Parathyroid adenoma (tissue), 2 donors: ENCODE measurements at regions not wholly inside any gene's neighbourhood (a gene's known extent, or its start where the extent isn't known, plus 50 kb on each side); places are given as distances from the start of the nearest gene placed in this dataset.
"Not testable (repeated sequence)": the region's sequence is repeated elsewhere in the genome, so short reads cannot be mapped to it uniquely, and the experiment has no call there.

Experiments
- H2AFZ ChIP-seq: fragments of 300-600 bp; sonication (generic); one replicate; pipeline ENCODE4 v1.7.0; 2017; ENCODE audit warnings: antibody characterized with exemption, mild to moderate bottlenecking
- H3K27ac ChIP-seq: fragments of 300-600 bp; sonication (generic); one replicate; pipeline ENCODE4 v1.7.0; 2017
- H3K27me3 ChIP-seq: fragments of 300-600 bp; sonication (generic); one replicate; pipeline ENCODE4 v1.7.0; 2017; ENCODE audit warnings: low read length; ENCODE audit not compliant: control insufficient read depth, insufficient read depth
- H3K36me3 ChIP-seq: fragments of 300-600 bp; sonication (generic); one replicate; pipeline ENCODE4 v1.7.0; 2017; ENCODE audit warnings: low read length; ENCODE audit not compliant: control insufficient read depth, insufficient read depth
- H3K4me1 ChIP-seq: fragments of 300-600 bp; sonication (generic); one replicate; pipeline ENCODE4 v1.7.0; 2017; ENCODE audit warnings: control low read depth
- H3K4me2 ChIP-seq: fragments of 300-600 bp; sonication (generic); one replicate; pipeline ENCODE4 v1.7.0; 2017; ENCODE audit warnings: low read length
- H3K4me3 ChIP-seq: fragments of 300-600 bp; sonication (generic); one replicate; pipeline ENCODE4 v1.7.0; 2017; ENCODE audit warnings: low read depth, low read length
- H3K79me2 ChIP-seq: fragments of 300-600 bp; sonication (generic); one replicate; pipeline ENCODE4 v1.7.0; 2017; ENCODE audit warnings: control low read depth
- H3K9ac ChIP-seq: fragments of 300-600 bp; sonication (generic); one replicate; pipeline ENCODE4 v1.7.0; 2017; ENCODE audit warnings: mild to moderate bottlenecking
- H3K9me3 ChIP-seq: fragments of 300-600 bp; sonication (generic); one replicate; pipeline ENCODE4 v1.7.0; 2017; ENCODE audit warnings: low read length; ENCODE audit not compliant: control insufficient read depth
- TF ChIP-seq, protein P1 (sequence below): fragments of 300-600 bp; sonication (generic); IDR thresholded peaks from one replicate; pipeline ENCODE4 v1.7.0; 2017; ENCODE audit warnings: antibody characterized with exemption, mild to moderate bottlenecking
- donor health status: primary hyperparathyroidism.

DNA sequence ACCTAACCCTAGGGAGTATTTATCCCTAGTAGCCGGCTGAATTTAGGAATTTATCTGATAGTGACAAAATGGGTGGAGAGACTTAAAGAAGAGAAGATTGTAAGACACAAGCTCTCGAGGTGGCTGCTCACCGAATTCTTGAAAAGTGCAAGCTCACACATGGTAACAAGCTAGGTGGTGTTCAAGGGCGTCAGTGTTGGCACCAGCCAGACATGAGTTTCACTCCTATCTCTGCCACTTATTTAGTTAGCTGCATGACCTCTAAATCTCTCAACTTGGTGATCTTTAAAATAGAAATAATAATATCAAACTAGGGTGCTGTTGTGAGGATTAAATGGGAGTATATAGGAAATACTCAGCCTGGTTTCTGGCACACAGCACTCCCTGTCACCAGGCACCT lies 102.6 kb upstream of the APCDD1 start:
- Histone ChIP-seq H3K4me3 (no peak overlapping the region), H3K4me1 (no peaks in the 10 kb centered on the region), H2AFZ (no peak overlapping the region), H3K36me3 (no peaks in the 10 kb centered on the region), H3K27ac (no peak overlapping the region), H3K4me2 (no peak overlapping the region), H3K9me3 (no peaks in the 10 kb centered on the region), H3K9ac (no peak overlapping the region), H3K79me2 (no peaks in the 10 kb centered on the region), H3K27me3 (no peaks in the 10 kb centered on the region)
- TF ChIP-seq, protein P1, sequence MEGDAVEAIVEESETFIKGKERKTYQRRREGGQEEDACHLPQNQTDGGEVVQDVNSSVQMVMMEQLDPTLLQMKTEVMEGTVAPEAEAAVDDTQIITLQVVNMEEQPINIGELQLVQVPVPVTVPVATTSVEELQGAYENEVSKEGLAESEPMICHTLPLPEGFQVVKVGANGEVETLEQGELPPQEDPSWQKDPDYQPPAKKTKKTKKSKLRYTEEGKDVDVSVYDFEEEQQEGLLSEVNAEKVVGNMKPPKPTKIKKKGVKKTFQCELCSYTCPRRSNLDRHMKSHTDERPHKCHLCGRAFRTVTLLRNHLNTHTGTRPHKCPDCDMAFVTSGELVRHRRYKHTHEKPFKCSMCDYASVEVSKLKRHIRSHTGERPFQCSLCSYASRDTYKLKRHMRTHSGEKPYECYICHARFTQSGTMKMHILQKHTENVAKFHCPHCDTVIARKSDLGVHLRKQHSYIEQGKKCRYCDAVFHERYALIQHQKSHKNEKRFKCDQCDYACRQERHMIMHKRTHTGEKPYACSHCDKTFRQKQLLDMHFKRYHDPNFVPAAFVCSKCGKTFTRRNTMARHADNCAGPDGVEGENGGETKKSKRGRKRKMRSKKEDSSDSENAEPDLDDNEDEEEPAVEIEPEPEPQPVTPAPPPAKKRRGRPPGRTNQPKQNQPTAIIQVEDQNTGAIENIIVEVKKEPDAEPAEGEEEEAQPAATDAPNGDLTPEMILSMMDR: no peak

DNA sequence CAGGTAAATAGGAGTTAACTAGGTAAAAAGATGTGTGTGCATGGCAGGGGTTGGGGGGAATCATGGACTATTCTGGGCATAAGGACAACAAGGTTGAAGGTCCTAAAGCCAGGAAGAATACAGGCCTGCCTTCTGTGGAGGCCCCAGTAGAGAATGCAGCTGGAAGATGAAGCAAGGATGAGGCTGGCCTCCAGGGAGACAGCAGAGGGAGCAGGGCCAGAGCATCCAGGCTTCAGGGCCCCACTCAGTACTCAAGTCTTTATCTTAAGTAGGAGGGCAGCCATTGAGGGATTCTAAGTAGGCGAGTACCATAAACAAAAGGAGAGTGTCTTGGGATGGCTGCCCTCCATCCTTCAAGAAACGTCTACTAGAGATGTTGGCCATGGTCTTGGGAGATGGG lies 101.8 kb upstream of the APCDD1 start:
- TF ChIP-seq, protein P1: no peak
- no peak overlapping the region for H2AFZ ChIP-seq
- H3K9me3 ChIP-seq: no peaks in the 10 kb centered on the region
- no peaks in the 10 kb centered on the region for H3K79me2 ChIP-seq
- no peak overlapping the region for H3K4me3 ChIP-seq
- no peaks in the 10 kb centered on the region for H3K4me1 ChIP-seq
- no peak overlapping the region for H3K9ac ChIP-seq
- H3K27me3 ChIP-seq: no peaks in the 10 kb centered on the region
- H3K27ac ChIP-seq: no peak overlapping the region
- H3K36me3 ChIP-seq: no peaks in the 10 kb centered on the region
- no peak overlapping the region for H3K4me2 ChIP-seq

DNA sequence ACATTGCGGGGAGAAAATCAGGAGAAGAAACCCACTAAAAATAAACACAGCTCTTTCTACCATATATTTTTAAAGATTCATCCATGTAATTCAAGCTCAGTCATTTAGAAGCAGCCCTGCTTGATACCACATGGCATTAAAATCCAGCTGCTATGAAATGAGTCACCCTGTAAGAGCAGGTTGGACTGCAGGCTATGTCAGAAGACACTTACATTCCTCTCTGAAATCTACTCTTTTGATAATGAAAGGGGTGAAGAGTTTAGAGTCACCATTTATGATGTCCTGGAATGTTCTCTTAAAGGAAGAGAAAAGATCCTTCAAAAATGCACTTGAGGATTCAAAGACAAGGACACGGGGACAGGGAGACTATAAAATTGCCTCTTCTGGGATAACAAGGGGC lies 100.6 kb upstream of the APCDD1 start:
- no peaks in the 10 kb centered on the region for H3K4me1 ChIP-seq
- H3K4me2 ChIP-seq: no peak overlapping the region
- no peaks in the 10 kb centered on the region for H3K9me3 ChIP-seq
- no peak overlapping the region for H3K9ac ChIP-seq
- H3K27me3 ChIP-seq: no peaks in the 10 kb centered on the region
- H3K4me3 ChIP-seq: no peak overlapping the region
- H3K36me3 ChIP-seq: no peaks in the 10 kb centered on the region
- H3K79me2 ChIP-seq: no peaks in the 10 kb centered on the region
- no peak overlapping the region for H2AFZ ChIP-seq
- H3K27ac ChIP-seq: no peak overlapping the region
- TF ChIP-seq, protein P1: no peak

DNA sequence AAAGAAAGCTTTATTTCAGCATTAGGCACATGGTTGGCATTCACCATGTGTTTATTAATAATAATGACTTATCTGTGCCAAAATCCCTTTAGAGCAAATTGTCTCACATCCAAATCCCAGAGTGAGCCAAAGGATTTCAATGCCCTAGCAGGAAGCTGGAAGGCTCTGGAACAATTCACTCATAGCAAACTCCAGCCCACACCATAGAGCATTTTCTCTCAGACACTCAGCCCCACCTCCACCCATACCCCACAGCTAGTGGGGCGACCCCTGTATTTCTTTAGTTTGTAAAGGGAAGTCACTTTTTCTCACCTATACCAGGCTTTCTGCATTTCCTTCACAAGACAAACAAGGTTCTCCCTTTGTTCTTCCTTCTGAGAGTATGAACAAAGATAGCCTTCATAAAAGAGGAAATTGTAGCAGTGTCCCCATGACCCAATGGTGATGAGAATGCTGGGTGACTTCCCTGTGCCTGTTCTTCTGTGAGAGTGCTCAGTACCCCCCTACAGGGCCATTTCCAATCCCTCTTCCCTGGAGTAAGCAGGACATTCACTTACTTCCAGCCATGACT lies 100.1 kb upstream of the APCDD1 start:
- Histone ChIP-seq H3K4me2 (no peak overlapping the region), H3K4me1 (no peaks in the 10 kb centered on the region), H2AFZ (no peak overlapping the region), H3K36me3 (no peaks in the 10 kb centered on the region), H3K9me3 (no peaks in the 10 kb centered on the region), H3K79me2 (no peaks in the 10 kb centered on the region), H3K9ac (no peak overlapping the region), H3K27ac (no peak overlapping the region), H3K27me3 (no peaks in the 10 kb centered on the region), H3K4me3 (no peak overlapping the region)
- TF ChIP-seq, protein P1: no peak

DNA sequence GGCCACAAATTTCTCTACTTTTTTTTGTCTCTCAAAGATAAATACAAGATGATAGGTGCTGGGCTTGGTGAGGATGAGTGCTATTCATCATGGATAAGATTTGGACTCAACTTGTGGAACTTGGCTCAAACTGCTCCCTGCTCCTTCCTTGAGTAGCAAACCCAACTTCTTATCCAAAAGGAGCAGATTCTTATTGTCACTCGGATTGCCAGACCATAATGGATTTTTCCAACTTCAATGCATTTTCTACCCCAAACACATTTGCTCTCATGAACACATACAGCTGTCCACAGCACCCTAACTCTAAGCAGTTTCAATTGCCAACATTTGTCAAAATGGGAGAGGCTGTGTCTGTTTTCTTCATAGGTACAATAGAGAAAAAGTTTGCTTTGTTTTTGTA lies 99.5 kb upstream of the APCDD1 start:
- Histone ChIP-seq H3K27ac (no peak overlapping the region), H3K4me3 (no peak overlapping the region), H3K9me3 (no peaks in the 10 kb centered on the region), H2AFZ (no peak overlapping the region), H3K36me3 (no peaks in the 10 kb centered on the region), H3K9ac (no peak overlapping the region), H3K27me3 (no peaks in the 10 kb centered on the region), H3K4me1 (no peaks in the 10 kb centered on the region), H3K79me2 (no peaks in the 10 kb centered on the region), H3K4me2 (no peak overlapping the region)
- TF ChIP-seq, protein P1: no peak

DNA sequence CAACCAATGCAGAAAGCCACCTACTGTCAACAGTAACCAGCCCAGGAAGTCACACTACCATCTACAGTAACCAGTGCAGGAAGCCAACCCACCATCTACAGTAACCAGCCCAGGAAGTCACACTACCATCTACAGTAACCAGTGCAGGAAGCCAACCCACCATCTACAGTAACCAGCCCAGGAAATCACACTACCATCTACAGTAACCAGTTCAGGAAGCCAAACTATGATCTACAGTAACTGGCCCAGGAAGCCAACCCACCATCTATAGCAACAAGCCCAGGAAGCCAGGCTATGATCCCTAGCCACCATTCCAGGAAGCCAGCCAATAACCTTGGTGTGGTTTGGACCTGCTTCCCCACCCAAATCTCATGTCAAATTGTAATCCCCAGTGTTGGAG lies 97.4 kb upstream of the APCDD1 start:
- not testable (repeated sequence) for H3K79me2 ChIP-seq, H3K4me3 ChIP-seq, H3K27me3 ChIP-seq, H2AFZ ChIP-seq, H3K9me3 ChIP-seq, H3K27ac ChIP-seq, H3K9ac ChIP-seq, H3K4me2 ChIP-seq, H3K36me3 ChIP-seq, H3K4me1 ChIP-seq
